HS-27A (cell line): ENCODE measurements at regions not wholly inside any gene's neighbourhood (a gene's known extent, or its start where the extent isn't known, plus 50 kb on each side); places are given as distances from the start of the nearest gene placed in this dataset.

ENCODE experiments used
- DNase-seq: peaks from one replicate; pipeline ENCODE4 v3.0.0-alpha.2; 2012; ENCODE audit warnings: low read depth, missing footprints

DNA sequence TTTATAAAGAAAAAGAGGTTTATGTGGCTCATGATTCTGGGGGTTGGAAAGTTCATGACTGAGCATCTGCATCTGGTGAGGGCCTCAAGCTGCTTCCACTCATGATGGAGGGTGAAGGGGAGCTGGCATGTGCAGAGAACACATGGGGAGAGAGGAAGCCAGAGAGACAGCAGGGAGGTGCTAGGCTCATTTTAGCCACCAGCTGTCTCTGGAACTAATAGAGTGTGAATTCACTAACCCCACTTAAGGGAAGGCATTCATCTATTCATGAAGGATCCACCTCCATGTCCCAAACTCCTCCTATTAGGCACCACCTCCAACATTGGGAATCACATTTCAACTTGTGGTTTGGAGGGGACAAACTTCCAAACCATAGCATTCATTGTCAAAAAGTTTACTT, 137.3 kb upstream of the PMEPA1 start:
- no peak for DNase-seq

DNA sequence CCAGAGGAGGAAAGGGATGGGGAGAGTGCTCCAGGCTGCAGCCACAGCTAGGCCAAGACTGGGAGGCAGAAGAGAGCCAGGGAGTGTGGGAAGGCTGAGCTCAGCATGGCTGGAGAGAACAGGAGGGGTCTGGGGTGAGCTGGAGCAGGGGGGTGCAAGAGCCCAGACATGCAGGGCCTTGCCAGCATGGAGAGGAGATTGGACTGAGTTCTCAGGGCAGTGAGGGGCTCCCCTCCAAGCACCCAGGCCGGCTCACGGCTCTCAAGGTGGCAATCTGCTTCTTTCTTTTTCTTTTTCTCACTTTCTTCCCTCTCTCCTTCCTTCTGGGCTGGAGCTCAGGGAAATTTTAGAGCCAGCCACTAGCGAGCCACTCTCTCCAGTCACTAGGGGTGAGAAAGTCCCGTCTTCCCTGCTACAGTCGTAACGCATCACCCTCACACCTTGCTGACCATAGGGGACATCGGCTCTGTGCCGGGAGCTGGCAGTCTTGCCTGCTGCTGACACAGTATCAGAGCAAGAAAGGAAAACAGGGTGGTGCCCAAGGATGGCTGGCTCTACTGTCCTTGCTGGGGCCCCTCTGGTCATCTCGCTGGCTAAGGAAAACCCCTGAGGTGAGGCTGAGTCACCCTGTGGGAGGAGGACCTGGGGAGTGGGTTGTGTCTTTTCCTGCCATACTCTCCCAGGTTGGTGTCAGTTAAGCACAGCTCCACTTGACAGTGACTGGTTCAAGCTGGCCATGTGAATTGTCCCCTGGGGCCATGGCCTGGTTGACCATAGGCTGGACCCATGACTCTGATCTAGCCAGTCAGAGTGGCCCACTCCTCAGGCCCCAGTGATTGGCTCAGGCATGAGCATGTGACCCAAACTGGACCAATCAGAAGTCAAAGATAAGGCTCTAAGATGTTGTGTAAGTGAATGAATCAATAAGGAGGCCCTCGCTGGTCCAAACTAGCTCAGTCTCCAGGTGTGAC, 135.1 kb upstream of the PMEPA1 start:
- no peak for DNase-seq

DNA sequence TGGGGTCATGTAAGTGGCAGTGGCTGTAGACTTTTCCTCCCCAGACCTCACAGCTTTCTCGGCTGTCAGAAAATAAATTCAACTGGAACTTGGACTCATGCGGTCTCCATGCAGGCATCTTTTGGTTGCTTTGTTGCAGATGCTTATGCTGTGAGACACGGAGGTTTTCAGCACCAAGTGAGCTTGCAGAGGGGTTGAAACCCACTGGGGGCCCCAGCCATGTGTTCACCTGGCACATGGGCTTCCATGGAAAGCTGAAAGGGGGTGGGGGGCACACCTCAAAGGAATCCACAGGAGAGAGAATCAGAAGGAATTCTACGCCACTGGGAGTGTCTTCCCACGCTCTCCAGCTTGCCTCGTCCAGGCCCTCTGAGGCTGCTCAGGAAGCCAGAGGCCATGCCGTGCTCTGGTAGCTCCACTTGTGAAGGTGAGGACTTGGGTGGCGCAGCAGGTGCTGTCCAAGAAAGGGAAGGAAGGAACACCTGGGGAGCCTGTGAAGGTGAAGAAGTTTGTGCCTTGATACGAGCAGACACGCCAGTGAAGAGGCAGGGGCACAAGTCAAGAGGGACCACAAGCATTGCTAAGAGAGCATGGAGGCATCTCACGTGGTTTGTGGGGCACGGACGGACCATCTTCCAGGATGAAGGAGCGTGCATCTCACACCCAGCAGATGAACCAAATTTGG, 134.3 kb upstream of the PMEPA1 start:
- no peak for DNase-seq

DNA sequence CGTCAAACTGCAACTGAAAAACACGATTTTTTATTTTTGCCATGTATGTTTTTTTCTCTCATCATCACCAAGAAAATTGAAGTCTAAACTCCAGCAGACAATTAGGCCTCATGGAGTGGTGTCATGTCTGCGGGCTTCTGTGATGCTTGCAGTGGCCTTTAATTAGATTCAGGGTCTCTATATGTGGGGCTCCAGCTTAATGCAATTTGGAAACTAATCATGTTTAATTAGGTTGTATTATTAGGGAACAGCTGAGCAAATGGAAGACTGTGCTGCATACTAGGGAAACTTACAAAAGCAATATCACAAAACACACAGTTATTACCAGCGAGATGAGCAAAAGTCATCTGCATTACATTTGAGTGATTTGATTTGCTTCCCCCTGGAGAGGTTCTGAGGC, 132.9 kb upstream of the PMEPA1 start:
- no peak for DNase-seq

DNA sequence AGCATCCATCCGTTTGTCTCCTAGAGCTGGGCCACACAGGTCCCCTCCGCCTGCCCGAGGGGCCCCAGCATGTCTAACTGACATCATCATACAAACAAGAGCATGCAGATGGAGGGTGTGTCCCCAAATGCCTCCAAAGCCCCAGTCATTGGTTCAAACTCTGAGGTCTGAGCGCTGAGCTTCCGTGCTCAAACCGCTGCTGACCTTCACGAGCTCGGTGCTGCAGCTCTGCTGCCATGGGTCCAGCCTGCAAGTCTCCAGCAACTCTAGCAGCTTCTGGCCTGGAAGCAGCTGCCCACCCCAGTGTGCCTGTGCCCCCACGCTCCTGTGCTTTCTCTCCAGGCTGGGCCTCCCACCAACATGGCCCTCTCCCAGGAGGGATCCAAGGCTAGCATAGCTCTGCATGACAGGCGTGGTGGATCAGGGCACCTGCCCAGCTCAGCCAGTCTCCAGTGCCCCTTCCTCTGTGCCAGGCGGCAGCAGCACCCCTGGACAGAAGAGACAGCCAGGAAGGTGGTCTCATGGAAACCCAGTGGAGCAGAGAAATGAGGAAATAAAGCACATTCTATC, 131.6 kb upstream of the PMEPA1 start:
- DNase-seq = no peak

DNA sequence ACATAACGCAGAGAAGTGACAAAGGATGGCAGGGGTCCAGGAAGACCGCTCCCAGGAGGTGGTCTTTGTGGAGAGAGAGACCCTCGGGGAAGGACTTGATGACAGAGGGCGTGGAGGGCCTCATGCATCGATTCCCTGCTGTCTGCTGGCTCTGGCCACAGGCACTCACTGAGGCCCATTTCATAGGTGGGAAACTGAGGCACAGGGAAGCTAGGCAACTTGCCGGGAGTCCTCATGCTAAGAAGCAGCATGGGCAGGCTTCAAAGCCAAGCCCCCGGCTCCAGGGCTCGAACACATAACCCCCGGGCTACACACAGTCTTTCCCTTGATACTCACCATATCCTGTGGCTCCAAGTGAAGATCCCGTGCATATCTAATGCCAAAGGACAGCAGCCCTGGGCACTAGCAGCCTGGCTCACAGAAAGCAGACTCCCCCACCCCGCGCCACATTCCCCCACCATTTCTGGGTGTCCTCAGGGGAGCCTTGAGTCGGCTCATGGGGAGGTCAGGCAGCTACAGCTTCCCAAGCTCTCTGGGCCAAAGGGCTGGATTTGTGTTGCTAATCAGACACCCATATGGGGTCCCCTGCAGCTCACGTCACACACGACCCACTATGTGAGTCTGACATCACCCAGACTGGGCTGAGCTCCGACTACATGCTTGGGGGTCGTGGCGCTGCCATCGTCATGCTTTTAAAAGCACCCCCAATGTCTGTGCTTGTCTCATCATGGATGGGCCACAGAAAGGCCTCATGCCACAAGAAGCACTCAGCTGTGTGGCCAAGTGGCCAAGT, 130.9 kb upstream of the PMEPA1 start:
- no peak for DNase-seq

DNA sequence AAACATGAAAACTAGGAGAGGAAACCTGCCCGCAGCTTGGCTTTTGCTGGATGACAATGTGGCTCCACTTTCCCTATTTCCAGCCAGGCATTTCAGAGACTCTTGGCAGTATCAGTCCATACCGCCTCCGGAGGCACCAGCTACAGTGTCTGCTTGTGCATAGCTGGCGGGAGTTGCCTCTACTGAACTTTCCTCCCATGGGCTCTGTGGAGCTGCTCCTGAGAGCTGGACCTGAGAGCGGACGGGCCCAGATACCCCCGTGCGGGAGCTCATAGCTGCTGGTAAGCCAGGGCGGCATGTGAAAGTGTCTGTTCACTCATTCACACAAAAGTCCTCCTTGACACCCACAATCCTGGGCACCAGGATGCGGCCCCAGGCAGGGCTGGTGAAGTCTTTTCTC, 130.3 kb upstream of the PMEPA1 start:
- DNase-seq = no peak

DNA sequence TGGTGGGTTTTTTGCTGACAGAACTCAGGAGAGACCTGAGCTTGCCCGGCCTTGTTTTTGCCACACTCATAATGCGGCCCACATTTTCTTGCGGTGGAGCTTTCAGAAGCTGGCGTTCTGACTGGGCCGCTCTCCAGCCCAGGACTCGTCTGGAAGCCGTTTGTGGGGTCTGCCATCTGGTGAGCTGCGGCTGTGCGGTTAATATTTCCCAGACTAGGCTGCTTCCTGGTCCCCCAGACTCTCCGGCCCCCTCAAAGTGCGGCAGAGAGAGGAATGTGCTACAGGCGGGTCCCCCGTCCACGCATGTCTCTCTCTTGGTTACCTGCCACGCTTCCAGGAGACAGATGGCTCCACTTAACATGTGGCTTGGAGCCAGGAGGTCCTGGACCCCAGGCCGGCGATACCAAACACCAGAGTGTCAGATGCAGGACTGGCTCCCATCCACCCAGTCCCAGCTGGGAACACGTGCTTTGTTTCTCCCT, 128.9 kb upstream of the PMEPA1 start:
- DNase-seq = no peak

DNA sequence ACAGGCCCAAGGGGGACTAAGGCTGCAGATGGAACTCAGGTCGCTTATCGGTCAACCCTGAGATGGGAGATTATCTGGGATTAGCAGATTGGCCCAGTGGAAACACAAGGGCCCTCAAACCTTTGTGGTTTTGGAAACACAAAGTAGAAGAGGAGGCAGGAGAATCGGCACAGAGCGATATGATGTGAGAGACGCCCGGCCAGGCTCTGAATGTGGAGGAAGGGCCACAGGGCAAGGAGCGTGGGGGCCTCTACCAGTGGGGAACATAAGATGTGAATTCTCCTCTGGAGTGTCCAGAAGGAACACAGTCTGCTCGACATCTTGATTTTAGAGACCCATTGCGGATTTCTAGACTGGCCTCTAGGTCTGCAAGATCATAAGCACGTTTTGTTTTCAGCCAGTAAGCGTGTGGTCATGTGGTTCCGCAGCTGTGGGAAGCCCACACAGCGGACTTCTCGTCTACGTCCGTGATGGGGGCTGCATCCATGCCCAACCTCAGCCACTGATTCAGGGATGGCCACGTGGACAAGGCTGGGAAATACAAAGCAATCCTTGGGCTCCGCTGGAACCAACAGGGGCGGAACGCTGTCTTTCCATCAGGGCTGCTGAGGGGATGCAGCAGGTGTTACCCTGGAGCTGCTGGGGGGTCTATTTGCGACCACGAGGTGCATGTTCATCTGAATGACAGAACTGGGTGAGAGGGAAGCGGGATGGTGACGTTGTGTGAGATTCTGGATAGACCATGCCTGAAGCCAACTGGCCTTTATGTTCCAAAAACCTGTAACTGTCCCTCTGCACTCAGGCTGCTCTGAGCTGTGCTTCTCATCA, 127.6 kb upstream of the PMEPA1 start:
- no peak for DNase-seq

DNA sequence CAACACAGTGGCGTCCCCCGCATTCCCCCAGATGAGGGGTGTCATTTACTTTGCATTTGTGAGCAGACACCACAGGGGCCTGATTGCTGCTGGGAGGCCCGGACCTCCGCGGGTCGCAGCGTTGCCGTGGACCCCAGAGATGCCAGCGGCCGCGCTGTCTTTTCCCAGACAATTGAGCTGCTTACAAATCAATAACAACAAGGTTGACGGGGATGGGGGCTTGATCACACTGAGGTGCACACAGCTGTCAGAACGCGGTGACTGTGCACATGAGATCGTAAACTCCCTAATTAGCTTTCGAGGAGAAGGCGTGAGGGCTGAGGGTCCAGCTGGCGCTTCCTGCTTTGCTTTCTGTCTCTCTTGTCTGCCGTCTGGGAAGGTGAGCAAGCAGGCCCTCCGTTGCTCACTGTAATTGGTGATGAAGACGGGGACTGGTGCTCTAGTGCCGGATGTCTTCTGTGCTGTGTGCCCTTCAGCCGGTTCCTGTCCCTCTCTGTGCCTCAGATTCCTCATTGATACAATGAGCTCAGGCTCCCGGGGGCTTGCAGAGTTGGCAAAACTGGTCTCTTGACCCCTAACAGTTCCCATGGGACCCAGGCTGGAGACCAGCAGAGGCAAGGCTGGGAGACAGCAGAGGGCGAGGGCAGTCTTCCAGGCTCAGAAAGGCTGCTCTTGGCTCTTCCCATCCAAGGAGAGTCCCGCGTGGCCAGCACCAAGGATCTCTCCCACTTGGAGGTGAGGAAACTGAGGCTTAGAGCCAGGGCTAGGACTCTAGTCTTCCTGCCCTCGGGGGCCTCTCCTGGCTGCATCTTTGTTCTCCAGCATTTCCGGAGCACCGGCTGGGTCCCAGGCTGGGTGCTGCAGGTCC, 126.0 kb upstream of the PMEPA1 start:
- no peak for DNase-seq

DNA sequence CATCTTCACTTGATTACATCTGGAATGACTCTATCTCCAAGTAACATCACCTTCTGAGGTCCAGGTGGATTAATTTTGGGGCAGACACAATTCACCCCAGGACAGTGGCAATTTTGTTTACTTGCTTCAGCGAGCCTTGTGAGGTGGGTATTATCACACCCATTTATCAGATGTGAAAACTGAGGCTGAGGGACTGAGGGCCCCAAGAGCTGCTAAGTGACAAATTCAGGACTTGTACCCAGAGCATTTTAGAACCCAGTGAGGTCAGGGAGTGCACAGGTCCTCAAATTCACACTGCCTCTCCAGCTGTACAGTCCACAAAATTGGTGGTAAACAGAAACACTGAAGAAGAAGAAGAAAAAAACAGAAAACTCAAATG, 125.2 kb upstream of the PMEPA1 start:
- no peak for DNase-seq

DNA sequence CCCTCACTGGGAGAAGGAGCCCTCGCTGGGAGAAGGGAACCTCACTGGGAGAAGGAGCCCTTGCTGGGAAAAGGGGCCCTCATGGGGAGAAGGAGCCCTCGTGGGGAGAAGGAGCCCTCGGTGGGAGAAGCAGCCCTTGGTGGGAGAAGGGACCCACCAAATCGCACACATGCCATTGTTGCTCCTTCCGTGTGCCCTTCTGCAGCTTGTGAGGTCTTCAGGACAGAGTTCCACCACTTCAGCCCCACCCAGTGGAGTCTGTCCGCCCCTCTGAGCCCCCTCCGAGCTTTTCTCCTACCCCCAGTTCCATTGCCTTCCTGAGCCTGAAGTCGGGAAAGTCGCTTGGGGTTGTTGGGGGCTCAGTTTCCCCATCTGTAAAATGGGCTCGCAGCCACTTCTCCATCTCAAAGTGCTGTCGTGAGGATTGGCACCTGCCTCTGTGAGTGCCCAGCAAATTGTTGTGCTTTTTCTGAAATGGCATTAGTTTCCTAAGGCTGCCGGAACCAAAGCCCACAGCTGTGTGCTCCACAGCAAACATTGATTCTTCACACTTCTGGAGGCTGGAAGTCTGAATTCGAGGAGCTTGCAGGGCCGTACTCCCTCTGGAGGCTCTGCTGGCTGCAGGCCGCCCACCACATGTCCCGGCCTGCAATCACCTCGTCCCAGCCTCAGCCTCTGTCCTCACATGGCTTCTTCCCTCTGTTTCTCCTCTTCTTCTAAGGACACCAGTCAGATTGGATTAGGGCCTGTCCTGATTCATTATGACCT, 124.7 kb upstream of the PMEPA1 start:
- DNase-seq = no peak

DNA sequence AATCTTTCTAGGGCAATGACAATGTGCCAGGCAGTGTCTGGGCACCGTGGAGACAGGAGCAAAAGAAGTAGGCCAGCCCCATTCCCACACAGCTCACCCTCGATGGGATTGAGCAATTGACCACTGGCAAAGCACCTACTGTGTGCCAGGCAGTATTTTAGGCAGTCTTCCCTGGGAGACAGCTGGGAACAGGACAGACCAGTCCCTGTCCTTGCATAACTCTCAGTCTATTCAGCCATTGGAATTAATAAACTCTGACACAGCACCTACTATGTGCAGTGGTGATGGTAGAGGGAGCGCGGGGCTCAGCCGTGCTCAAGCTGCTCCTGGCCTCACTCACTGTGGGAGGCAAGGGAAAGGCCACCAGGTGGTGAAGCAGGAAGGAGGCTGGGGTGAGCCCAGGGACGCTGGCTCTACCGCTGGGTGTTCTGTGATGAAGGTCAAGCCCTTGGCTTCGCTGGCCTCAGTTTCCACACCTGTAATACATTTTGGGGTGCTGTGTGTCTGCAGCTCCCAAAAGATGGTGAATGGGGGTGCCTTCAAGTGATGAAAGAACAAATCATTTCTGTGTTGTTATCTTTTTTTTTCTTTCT, 122.3 kb upstream of the PMEPA1 start:
- no peak for DNase-seq

DNA sequence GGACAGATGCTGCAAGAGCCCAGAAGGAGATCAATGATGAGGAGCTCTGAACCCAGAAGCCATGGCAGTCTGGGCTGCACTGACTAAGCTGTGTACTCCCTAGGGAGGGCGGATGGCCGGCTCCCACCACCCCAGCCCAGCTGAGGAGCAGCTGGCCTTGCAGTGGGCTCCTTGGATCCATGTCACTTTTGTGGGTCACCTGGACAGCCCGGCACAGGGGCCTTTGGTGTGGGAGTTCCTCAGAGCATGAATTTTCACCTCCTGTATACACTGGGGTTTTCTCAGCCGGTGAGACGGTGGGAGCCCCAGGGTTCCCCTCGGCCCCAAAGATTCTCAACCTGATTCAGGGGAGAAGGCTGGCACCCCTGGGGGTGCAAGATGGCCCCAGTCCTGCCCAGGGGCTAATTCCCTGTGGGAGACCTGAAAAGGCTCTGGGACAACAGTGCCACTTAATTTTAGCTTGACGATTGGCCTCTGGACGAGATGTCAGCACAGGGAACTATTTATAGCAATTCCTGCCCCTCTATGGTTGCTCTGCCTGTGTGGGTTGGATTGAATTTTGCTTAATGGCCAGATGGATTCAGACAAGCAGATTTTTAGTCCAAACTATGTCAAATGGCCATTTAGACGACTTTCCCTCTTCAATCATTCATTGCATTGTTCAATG, 121.6 kb upstream of the PMEPA1 start:
- no peak for DNase-seq

DNA sequence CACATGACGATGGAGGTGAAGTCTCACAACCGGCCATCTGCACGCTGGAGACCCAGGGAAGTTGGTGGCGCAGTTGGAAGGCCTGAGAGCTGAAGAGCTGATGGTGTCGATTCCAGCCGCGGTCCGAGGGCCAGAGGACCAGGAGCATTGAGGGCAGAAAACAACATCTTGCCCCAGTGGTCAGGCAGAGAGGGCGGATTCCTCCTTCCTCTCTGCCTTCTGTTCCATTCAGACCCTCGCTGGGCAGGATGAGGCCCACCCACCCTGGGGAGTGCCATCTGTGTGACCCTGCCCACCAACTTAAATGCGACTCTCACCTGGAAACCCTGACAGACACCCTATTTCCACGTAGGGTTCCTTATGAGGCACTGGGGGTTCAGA, 120.7 kb upstream of the PMEPA1 start:
- DNase-seq = no peak

DNA sequence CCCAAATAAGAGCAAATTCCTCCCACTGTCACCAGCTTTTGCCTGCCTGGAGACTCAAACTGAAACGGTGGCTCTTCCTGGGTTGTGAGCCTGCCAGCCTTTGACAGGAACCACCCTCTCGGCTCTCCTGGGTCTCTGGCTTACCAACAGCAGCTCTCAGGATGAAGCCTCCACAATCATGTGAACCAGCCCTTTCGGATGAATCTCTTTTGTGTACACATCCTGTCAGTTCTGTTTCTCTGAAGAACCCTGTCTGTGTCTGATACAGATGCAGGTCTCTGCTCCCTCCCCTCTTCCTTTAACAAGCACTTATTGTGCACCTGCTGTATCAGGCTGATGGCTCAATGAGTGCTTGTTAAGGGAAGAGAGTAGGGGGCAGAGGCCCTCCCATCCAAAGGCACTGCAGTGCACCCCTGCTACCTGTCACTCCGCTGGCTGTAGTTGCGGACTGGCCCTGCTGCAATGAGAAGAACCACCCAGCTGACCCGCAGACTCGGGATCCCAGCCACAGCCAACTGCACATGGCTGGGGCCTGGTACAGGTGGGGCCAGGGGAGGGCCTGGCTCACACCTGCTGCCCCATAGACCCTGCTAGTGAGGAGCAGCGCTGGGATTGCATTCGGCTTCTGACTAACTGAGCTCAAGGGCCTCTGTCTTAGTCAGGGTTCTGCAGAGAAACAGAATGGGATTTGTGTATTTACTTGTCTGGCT, 120.1 kb upstream of the PMEPA1 start:
- no peak for DNase-seq

DNA sequence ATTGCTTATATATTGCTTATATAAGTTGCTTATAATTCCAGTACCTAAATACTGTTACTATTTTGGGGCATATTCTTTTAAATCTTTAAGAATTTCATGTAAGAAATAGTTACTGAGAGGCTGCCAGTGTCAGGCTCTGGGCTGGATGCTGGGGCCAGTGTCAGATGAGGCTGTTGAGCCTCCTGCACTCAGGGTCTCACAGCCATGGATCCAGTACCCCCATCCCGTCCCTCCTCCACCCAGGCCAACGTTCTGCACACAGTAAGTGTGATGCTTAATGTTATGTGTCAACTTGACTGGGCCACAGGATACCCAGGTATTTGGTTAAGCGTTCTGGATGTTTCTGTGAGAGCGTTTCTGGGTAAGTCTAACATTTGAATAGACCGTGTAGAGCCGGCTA, 119.5 kb upstream of the PMEPA1 start:
- no peak for DNase-seq

DNA sequence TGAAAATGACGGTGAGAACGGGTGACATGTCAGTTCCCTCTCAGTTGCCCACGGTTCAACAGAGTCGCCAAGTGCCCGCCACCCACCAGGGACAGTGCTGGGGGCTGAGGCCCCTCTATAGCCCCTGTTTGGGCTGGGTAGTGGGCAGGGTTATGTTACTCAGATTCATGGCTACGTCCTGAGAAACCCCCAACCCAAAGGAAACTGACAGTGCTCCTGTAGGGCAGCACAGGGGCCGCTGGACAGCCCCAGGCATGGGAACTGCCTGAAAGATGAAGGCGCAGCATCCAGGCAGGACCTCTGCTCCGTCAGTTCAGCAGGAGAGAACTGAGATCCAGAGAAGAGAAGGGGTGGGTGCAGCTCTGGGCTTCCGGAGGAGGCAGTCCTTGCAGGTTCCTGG, 118.9 kb upstream of the PMEPA1 start:
- DNase-seq = no peak
